ENCODE measurements at regions not wholly inside any gene's neighbourhood (a gene's known extent, or its start where the extent isn't known, plus 50 kb on each side); places are given as distances from the start of the nearest gene placed in this dataset.

DNA sequence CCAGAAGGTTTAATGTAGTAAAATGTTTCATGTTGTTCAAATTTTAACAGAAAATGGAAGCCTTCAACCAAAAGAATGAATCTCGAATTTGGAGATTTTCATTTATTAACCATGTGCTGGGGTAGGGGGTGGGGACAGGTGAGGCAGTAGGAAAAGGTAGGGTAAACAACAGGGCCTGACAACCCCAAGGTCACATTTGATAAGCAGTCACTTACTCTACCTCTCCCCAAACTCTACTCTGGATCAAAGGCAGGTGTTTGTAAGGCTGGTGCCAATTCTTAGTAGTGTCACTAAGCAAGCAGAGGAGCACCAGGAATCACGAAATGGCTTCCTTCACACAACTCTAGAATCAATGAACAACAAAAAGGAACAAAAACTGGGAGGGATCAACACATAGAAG is 138.0 kb downstream of the ZFAND4 start:
- TF ChIP-seq, protein P1, sequence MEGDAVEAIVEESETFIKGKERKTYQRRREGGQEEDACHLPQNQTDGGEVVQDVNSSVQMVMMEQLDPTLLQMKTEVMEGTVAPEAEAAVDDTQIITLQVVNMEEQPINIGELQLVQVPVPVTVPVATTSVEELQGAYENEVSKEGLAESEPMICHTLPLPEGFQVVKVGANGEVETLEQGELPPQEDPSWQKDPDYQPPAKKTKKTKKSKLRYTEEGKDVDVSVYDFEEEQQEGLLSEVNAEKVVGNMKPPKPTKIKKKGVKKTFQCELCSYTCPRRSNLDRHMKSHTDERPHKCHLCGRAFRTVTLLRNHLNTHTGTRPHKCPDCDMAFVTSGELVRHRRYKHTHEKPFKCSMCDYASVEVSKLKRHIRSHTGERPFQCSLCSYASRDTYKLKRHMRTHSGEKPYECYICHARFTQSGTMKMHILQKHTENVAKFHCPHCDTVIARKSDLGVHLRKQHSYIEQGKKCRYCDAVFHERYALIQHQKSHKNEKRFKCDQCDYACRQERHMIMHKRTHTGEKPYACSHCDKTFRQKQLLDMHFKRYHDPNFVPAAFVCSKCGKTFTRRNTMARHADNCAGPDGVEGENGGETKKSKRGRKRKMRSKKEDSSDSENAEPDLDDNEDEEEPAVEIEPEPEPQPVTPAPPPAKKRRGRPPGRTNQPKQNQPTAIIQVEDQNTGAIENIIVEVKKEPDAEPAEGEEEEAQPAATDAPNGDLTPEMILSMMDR (IDR thresholded peaks at IDR 0.05; ENCODE audit: extremely low read depth, missing control alignments): no peak
- DNase-seq (ENCODE audit: low spot score): no peak

DNA sequence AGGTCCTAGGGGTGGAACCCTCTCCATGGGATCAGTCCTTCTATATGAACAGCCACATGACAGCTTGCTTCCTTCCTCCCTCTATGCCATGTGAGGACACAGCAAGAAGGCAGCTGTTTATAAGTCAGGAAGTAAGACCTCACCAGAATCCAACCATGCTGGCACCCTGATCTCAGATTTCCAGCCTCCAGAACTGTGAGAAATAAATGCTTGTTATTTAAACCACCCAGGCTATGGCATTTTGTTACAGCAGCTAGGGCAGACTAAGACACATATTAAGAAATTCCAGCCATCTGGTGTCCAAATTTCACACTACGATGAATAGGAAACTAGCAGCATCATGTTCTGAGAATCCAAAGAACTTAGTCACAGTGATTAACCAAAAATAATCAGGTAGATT is 140.1 kb downstream of the ZFAND4 start:
- TF ChIP-seq, protein P1 (IDR thresholded peaks at IDR 0.05; ENCODE audit: extremely low read depth, missing control alignments): no peak
- no peak for DNase-seq (ENCODE audit: low spot score)

DNA sequence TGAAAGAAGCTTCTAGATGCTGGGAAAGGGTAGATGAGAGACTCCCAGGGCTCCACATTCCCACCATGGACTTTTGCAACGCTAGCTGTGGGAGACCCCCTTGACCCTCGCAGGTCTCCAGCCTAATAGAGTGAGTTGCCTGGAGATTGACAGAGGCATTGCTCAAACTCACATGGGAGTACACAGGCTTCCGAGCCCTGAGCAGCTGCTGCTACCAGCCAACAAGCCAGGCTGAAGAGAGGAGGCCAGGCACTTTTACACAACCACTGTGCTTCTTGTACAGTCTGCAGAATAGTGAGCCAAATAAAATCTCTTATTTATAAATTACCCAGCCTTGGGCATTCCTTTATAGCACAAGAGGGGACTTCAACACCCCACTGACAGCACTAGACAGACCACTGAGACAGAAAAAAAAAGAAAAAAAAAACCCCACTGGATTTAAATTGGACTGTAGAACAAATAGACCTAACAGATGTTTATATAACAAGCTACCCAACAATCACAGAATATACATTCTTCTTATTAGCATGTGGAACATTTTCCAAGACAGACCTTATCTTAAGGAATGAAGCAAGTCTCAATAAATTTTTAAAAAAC is 146.2 kb downstream of the ZFAND4 start:
- TF ChIP-seq, protein P1 (IDR thresholded peaks at IDR 0.05; ENCODE audit: extremely low read depth, missing control alignments): no peak

DNA sequence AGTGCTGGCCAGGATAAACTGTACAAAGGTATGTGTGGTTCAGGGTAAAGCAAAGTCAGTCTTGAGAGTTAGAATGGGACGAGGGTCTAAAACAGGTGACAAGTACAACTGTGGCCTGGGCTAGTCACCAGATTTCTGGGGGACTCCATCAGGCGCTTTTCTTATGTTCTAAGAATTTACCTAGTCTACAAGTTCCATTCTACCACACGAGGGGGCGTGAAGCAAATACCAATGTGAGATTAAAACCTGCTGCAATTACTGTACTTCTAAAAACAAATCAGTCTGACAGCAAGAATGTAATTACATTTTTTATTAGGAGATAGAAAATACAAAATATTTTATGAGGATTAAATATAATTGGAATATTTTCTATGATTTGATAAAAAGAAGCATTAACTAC is 146.5 kb downstream of the ALOX5 start:
- no peak for DNase-seq (ENCODE audit: low spot score)
- TF ChIP-seq, protein P1 (IDR thresholded peaks at IDR 0.05; ENCODE audit: extremely low read depth, missing control alignments): no peak

More for the DNA sequence above, 146.2 kb downstream of the ZFAND4 start:
- no peak for DNase-seq (ENCODE audit: low spot score)

DNA sequence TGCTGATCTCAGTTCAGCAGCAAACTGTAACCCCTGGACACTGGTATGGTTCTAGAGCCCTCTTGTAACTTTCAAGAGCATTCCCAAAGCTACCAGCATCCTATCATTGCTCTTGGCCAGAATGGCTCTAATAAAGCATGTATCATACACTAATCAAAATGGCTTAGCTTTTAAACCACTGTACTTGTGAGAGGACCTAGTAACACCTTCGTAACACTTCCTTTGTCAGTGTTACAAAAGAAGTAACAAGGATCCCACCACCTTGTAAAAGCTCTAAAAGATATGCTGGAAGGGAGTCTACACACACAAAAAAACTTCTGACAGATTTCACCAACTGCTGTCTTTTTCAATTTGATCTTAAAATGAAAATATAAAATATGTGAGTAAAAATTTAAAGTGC is 144.7 kb downstream of the ALOX5 start:
- no peak for DNase-seq (ENCODE audit: low spot score)
- TF ChIP-seq, protein P1 (IDR thresholded peaks at IDR 0.05; ENCODE audit: extremely low read depth, missing control alignments): no peak

DNA sequence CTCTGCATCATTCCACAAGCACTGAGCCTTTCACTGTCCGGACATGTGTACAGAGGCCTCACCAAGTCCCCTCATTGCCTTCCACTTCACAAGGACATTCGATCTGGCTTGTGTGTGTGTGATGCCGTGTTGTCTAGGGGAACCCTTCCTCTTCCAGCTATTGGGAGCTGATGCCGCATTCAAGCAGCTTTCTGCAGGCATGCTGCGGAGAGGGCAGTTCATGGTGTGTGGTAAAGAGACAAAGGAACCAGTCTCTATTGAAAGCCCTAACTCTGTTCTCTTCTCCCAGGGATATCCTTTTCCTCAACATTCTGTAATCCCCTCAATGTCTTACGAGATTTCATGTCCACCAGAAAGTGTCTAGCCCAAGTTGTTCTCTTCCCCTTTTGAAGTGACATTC is 141.6 kb downstream of the ALOX5 start:
- DNase-seq (ENCODE audit: low spot score): no peak
- TF ChIP-seq, protein P1 (IDR thresholded peaks at IDR 0.05; ENCODE audit: extremely low read depth, missing control alignments): no peak

DNA sequence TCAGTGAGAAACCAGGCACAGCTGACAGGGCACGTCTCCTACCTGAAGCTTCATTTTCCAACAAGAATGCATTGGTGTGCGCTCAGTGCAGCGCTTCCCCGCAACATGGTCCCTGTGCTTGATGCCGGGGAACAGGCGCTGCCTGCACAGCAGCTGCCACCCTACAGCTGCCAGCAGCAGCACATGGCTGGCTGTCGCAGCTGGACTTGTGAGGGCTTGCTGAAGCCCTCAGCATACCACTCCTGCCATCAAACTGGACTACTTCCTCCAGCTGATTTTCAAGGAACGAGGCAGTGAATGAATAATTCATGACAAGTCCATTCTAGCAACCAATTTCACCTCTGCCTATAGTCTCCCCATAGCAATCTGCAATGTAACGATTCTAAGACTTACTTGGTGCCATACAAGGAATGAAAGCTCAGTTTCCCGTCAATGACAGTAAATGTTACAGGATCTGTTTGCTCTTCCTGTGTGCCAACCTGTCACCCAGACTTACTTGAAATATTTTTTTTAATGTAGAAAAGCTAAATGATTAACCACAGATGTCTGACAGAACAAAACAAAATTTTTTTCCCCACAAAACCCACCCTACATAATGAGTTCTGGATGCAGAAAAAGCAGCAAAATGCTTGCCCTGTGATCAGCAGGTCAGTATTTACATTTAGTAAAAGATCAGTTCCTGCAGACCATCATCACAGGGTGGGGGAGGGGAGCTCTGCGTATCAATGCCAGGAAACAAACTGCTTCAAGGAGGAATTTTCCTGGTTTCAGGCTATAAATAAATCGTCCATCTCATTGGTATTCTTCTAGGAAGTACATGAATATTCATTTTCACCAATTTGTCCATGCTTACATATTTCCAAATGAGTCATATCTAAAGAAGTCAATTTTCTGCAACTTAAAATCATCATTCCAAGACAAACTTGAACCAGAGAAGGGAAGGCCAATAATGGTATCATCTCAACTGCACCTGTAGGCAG is 140.6 kb downstream of the ALOX5 start:
- TF ChIP-seq, protein P1 (IDR thresholded peaks at IDR 0.05; ENCODE audit: extremely low read depth, missing control alignments): no peak
- DNase-seq (ENCODE audit: low spot score): no peak
